ENCODE measurements at regions not wholly inside any gene's neighbourhood (a gene's known extent, or its start where the extent isn't known, plus 50 kb on each side); places are given as distances from the start of the nearest gene placed in this dataset.
"Not testable (repeated sequence)": the region's sequence is repeated elsewhere in the genome, so short reads cannot be mapped to it uniquely, and the experiment has no call there.

DNA sequence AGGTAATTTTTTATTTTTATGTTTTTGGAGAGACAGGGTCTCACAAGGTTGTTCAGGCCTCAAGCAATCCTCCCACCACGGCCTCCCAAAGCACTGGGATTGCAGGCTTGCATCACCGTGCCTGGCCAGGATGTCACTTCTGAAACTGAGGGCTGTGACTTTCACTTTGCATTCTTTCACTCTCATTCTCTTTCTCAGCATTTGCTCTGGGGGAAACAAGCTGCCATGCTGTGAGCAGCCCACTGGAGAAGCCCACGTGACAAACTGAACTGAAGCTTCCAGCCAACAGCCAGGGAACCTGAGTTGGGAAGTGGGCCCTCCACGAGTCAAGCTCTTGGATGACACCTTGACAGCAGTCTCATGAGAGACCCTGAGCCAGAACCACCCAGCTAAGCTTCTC lies 109.4 kb downstream of the C5orf15 start:
- DNase-seq (ENCODE audit: low read depth in 4 of 4, low spot score in 3 of 4) = no peak

DNA sequence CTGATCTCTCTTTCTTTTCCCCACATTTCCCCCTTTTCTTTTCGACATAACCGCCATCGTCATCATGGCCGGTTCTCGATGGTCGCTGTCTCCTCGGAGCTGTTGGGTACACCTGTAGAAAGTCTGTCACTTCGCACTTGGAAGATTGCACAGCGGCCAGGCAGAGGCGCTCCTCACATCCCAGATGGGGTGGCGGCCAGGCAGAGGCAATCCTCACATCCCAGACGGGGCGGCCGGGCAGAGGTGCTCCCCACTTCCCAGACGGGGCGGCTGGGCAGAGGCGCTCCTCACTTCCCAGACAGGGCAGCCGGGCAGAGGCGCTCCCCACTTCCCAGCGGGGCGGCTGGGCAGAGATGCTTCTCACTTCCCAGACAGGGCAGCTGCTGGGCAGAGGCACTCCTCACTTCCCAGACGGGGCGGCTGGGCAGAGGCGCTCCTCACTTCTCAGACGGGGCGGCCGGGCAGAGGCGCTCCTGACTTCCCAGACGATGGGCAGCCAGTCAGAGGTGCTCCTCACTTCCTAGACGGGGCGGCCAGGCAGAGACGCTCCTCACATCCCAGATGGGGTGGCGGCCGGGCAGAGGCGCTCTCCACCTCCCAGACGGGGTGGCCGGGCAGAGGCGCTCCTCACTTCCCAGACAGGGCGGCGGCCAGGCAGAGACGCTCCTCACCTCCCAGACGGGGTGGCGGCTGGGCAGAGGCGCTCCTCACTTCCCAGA lies 110.7 kb downstream of the C5orf15 start:
- not testable (repeated sequence) for DNase-seq (ENCODE audit: low read depth in 4 of 4, low spot score in 3 of 4)

DNA sequence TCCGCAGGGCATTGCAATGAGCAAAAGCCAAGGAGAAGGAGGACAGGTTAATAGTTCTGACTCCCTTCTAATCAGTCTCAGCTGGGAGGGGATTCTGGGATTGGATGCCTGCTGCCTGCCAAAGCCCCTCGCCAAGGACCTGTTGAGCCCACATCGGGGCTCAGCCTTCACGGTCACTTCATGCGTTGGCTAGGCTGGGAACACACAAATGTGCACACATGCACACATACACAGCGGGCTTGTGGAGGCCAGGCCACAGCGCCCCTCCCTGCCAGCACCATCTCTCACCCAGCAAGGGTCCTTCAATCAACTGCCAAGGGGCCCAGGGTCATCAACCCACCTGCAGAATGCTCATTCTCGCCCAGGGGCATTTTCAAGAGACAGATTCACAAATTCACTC lies 113.9 kb downstream of the C5orf15 start:
- no peak for DNase-seq (ENCODE audit: low read depth in 4 of 4, low spot score in 3 of 4)

DNA sequence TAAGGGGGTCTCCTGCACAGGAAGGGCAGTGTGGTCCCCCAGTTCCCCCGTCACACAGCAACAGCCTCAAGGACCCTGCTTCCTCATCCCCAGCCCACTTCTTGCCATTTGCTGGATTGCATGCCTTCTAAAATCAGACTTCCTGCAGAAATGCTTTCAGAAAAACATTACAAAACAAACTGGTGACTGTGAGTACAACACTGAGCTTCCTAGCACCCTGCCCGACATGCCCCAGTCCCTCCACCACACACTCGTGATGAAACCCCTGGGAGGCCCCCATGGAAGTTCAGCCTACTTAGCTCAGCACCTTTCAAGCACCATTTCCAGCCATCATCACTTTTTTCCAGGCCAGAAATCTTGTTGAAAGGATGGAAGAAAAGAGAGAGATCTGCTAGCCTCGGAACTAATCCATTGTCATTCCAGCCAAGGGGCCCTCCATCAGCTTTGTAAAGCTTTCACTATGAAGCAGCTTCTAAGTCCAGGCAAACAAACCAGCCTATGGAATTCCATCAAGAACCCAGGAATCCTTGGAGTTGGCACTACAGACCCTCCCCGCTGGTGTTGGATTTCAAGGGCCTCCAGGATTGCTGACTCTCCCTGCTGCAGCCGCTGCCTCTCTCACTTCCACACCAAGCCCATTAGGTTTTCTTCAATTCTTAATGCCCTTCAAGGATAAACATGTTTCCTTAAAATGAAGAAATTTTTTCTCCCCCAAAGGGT lies 114.6 kb downstream of the C5orf15 start:
- no peak for DNase-seq (ENCODE audit: low read depth in 4 of 4, low spot score in 3 of 4)

DNA sequence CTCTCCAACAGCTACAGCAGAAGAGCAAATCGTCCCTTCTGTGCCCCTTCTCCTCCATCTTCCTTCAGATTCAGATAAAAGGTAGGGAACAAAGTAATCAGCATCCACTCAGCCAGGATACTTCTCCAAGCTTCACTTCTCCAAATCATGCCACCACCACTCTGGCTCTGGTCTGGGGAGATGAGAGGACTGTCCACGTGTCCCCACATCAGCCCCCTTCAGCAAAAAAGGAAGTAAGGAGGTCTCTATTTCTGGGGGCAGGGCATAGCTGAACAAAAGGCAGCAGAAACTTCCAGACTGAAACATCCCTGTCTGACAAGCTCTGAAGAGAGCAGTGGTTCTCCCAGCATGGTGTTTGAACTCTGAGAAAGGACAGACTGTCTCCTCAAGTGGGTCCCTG lies 116.9 kb downstream of the C5orf15 start:
- DNase-seq (ENCODE audit: low read depth in 4 of 4, low spot score in 3 of 4) = no peak

DNA sequence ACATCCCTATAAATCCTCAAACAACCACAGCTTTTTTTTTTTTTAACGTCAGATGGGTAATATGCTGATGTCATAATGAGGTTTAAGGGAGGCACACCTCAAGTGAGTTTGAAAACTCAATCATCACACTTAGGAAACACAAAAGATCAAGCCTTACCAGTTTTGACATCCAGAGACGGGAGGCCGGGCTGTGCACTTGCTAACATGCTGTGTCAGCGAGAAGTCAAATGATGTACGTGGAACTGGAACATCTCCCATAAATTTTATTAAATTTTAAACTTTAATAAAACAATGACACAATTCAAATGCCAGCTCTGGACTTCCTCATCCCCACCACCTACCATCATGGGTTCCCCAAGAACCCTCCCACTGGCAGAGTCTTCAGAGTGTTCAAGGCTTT lies 117.6 kb downstream of the C5orf15 start:
- no peak for DNase-seq (ENCODE audit: low read depth in 4 of 4, low spot score in 3 of 4)

DNA sequence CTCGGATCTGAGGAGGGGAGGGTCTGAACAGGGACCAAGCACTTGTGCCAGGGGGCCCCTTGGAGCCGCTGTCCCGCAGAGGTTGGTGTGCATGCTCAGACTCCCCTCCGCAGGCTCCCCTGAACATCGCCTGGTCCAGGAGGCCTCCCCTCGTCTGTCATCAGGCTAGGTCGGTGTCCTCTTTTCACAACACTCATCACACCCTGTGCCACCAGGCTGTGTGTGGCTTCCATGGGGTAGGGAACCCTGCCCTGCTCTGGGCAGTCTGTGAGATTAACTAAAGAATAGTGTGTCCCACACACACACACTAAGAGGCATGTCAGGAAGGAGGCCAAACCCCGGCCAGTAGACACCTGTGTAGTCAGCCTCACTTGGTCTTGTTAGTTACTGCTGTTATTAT lies 119.3 kb downstream of the C5orf15 start:
- DNase-seq (ENCODE audit: low read depth in 4 of 4, low spot score in 3 of 4) = no peak

DNA sequence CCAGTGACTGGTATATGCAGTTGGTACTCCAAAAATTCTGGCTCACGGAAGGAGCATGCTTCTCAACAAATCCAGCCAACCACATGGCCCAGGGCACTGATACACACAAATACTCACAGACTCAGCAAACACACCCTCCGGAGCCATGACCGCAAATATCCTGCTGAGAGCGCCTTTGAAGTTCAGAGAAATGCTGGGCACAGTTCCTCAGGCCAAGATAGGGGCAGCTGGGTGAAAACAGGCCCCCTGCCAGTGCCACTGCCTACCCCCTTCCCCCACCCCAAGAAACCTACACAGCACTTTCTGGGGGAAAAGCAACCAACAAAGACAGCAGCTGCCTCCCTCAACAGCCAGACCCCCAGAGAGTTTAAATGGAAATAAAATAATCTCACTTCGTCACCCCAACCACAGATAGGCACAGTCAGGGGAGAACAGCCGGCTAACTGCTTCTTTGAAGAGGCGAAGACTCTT lies 120.0 kb downstream of the C5orf15 start:
- DNase-seq (ENCODE audit: low read depth in 4 of 4, low spot score in 3 of 4) = no peak

DNA sequence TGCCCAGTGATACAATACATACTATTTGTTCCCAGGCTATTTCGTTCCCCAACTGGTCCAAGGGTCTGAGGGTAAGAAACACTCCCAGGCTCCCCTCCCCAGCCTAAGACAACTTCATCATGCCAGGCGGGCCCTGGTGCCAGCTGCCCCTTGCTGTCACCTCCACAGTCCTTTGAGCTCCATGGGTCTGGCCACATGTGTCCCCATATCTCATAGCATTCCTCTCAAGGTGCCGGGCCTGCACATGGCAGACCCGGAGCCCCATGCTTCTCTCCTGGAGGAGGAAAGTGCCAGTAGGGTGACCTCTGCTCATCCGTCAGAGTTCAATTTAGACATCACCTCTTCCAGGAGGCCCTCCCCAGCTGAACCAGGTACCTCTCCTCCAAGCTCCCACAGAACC lies 120.5 kb downstream of the C5orf15 start:
- no peak for DNase-seq (ENCODE audit: low read depth in 4 of 4, low spot score in 3 of 4)

DNA sequence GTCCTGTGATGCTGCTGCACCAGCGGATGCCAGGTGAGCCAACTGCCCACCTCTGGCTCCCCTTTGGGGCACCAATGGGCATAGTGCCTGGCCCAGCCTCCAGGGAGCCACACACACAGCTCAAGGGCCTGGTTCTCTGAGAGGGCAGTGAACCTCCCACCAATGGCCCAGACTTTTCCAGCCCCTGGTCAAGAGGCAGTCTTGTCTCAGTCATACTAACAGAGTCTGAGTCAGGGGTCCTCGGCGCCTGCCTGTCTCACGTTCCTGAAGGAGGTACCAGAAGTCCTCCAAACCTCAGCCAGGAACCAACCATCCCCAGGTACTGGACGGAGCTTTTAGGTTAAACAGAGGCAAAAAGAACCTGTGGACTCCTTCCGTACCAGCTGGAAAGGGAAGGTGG lies 121.1 kb downstream of the C5orf15 start:
- no peak for DNase-seq (ENCODE audit: low read depth in 4 of 4, low spot score in 3 of 4)

DNA sequence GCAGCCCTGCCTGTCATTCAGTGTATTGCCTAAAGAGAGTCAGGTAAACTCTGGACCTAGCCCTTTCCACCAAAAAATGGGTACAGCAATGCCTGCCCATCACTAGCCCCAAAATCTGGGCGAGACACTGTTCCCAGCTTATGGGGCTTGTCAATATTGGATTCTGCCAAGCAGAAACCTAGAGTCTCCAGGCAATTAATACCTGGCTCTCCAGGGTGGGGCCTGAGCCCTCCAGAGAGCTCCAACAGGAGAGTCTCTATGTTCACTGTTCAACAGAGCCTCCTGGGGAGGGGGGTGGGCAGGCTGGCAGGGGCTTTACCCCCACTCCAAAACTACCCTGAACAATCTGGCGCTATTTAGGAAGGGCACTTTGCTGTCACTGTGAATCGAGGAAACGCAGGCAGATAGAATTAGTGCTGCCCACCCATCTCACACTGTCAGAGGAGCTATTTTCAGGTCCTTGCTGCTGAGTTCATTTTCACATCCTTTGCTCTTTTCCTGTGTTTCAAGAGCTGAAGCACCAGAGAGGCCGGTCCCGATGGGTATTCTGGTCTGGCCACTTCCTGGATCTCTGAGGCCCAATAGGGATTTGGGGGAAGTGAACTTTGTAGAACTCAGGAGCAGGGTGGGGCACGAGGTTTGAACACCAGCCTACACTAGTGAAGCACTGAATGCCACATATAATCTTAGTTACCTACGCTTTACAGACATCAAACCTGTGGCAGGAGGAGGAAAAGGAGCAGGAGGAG lies 121.8 kb downstream of the C5orf15 start:
- no peak for DNase-seq (ENCODE audit: low read depth in 4 of 4, low spot score in 3 of 4)

DNA sequence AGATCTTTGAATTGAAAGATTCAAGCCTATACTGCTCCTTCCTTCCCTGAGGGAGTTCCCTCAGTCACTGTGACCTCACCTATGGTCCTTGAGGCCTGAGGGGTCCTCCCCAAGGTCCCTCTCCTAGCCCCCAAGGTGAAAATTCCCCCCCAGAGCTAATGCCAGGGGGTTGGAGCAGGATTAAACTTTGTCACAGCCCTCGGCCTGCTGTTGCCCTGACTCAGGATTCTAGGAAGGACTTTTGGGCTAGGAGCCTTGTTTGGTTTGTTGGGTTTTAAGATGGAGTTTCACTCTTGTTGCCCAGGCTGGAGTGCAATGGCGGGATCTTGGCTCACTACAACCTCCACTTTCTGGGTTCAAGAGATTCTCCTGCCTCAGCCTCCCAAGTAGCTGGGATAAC lies 123.2 kb downstream of the C5orf15 start:
- DNase-seq (ENCODE audit: low read depth in 4 of 4, low spot score in 3 of 4) = no peak

DNA sequence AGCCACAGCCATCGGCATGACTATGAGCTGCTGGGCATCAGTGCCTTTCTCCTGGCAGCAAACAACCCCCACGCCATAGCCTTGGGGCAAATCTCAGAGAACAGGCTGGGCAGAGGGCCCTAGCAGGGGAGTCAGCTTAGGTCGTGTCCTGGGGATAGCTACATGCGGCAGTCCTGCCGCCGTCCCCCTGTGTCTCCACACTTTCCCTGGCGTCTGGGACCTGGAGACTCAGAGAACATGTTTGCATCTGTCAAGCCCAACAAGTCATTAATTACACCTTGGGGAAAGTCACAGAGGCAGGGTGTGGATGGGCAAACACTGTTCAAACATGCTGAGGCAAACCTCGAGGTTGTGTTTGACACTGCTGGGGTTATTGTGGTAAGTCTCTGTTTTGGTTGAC lies 123.6 kb downstream of the C5orf15 start:
- DNase-seq (ENCODE audit: low read depth in 4 of 4, low spot score in 3 of 4) = no peak

DNA sequence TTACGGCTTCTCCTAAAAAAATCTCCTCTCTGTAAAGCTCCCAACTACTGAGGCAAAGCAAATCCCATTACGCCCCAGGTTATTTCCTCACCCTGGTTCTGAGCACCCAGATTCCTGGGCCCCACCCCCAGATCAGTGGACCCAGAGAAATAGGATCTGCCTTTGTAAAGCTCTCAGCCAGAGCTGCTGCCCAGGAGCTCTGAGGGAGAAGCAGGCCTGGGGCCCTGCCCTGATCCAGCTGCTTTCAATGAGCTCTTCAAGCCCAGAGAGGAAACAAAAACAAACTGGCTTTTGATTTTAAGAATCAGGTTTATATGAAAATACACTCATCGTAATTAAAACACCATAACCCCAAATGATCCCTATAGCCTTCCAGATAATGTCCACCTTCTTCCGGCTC lies 124.5 kb downstream of the C5orf15 start:
- DNase-seq (ENCODE audit: low read depth in 4 of 4, low spot score in 3 of 4) = no peak

DNA sequence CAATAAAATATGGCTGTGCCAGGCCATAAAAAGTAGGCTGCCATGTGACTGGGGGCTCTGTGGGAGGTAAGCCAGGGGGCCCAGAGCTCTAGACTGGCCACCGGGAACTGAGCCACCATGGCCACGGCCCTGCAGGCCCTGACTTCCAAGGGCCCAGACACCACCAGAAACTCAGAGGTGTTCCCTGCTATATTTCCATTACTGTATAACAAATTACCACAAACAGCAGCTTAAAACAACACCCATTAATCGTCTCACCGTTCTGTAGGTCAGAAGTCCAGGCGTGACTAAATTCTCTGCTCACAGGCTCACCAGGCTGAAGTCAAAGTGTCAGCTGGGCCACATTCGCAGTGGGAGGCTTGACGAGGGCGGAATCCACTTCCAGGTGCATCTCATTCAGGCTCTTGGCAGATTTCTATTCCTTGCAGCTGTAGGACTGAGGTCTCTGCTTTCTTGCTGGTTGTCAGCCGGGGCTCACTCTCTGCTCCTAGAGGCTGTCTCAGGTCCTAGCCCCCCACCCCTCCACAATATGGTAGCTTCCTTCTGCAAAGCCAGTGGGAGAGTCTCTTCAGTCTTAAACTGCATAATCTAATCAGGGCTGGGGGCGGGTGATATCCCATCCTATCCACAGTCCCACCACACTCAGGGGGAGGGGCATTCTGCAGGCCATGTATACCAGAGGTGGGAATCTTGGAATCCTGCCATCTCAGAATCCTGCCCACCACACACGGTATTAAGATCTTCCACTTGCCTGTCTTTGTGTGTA lies 125.4 kb downstream of the C5orf15 start:
- DNase-seq (ENCODE audit: low read depth in 4 of 4, low spot score in 3 of 4) = no peak

DNA sequence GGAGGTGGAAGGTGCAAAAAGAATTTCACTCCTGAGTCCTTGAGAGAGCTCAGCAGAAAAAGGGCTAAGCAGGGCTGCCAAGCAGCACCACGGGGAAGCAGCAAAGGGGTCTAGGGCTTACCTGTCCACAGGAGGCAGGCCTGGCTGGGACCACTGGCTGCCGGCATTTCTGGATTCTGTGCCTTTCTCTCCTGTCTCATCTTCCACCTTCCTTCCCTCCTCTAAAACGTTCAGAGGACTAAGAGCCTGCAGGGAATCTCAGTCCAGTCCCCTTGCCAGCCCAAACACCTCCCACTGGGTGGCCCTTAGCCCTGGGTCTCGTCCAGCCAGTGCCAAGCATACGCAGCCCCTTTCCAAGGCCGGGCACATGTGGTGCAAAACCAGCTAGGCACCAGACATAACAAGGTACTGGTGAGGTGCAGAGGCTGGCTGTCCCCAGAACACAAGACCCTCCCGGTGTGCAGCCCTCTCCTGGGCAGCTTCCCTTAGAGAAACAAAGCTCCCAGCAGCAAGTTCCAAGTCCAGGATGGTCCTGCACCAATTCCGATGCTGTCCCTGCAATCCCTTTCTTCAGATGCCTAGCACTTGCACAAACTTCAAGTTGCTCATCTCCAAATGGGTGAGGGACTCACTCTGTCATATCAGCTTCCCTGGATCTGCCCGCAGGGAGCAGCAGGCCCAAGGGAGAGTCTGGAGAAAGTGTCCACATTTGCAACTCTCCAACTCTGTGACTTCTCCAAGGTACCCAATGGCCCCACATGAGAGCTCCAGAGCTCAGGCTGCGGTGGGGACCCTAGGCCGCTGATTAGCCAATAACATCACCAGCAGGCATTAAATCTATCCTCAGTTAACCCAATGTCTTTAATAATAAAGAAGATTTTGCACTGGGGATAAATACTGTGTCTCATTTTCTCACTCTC lies 126.3 kb downstream of the C5orf15 start:
- no peak for DNase-seq (ENCODE audit: low read depth in 4 of 4, low spot score in 3 of 4)

DNA sequence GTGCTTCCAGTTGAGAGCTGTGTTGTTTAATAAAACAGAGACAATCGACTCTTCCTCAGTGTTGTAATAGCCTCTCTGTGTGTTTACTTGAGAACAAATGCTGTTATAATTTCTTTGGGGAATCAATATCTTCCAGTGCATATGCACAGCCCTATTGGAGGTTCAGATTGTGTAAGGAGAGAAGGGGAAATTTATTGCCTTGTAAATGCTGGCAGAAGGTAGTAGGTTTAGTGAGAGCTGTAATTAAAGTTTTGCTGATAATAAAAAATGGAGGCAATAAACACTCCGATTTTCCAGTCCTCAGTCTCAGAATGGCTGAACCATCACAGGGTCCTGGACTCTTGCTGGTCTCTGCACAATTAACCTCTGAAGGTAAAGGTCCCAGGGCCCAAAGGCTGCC lies 128.3 kb downstream of the C5orf15 start:
- no peak for DNase-seq (ENCODE audit: low read depth in 4 of 4, low spot score in 3 of 4)

DNA sequence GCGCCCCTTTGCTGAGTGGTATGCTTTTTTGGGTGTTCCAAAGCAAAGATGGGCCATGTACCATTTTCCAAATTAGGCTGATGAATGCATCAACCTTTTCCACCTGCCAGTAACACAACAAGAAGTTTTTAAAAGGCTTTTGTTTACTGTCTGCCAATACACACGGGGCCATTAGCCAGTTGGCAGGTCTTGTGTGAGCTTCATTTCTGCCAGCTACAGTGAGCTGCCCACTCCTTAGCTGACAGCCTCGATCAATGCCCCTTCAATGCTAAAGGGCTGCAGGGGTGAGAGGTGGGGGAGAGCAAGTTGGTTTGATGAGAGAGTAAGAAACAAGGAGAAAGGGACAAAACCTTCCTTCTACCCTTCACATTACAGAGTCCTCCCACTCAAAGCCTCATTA lies 128.7 kb downstream of the C5orf15 start:
- no peak for DNase-seq (ENCODE audit: low read depth in 4 of 4, low spot score in 3 of 4)

DNA sequence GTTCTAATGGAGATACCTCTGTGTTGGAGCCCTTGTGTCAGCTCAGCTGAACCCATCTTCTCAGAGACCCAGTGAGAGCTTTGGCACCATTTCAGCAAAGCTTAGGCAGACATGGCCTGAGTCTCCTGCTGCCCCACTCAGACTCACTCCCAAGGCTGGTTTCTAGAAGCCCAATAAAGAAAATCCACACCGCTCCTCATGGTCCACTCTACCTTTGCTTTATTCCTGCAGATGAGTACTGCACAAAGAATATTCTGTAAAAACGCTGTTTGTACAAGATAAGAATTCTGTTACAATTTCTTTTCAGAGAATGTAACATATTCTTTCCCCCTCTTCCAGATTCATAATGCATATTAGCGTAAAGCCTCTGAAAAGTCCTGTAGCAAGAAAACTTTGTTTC lies 129.3 kb downstream of the C5orf15 start:
- DNase-seq (ENCODE audit: low read depth in 4 of 4, low spot score in 3 of 4) = no peak

DNA sequence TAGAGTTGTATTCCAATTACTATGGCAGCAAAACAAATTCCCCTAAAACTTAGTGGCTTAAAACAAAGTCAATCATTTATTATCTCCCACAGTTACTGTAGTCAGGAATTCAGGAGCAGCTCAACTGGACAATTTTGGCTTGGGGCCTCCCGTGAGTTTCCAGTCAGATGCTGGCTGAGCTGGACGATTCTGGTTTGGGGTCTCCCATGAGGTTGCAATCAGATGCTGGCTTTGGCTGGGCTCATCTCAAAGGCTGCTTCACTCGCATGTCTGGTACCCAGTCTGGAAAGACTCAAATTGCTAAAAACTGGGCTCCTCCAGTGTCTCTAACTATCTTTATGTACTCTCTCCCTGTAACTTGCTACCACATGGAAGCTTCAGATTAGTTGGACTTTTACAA lies 130.1 kb downstream of the C5orf15 start:
- DNase-seq (ENCODE audit: low read depth in 4 of 4, low spot score in 3 of 4) = no peak

Measured in right renal pelvis (tissue), 4 donors.